ENCODE measurements at regions not wholly inside any gene's neighbourhood (a gene's known extent, or its start where the extent isn't known, plus 50 kb on each side); places are given as distances from the start of the nearest gene placed in this dataset.

- no peak for TF ChIP-seq YY1 (IDR thresholded peaks at IDR 0.05; ENCODE audit: insufficient read depth, insufficient read length)
- no peak for TF ChIP-seq ZNF274 (IDR thresholded peaks at IDR 0.05; ENCODE audit: low read depth, low read length)
Observed at GRCh38 chr3:152646004-152646403, 188.9 kb upstream of the P2RY1 start.
